ENCODE measurements at regions not wholly inside any gene's neighbourhood (a gene's known extent, or its start where the extent isn't known, plus 50 kb on each side); places are given as distances from the start of the nearest gene placed in this dataset.

GRCh38 chr1:222045236-222045635 lies 303.3 kb upstream of the DUSP10 start:
- TF ChIP-seq CTCF (IDR thresholded peaks at IDR 0.05) (no peak), TEAD4 (CRISPR knock-in tag; IDR thresholded peaks at IDR 0.05) (no peak)

Data from WTC11 (cell line).